Activated CD4-positive, alpha-beta T cell treated with anti-CD3 and anti-CD28 coated beads, Interleukin-2, amount 50 U/mL, for 16 hours (primary cell): ENCODE measurements at regions not wholly inside any gene's neighbourhood (a gene's known extent, or its start where the extent isn't known, plus 50 kb on each side); places are given as distances from the start of the nearest gene placed in this dataset.
"Not testable (repeated sequence)": the region's sequence is repeated elsewhere in the genome, so short reads cannot be mapped to it uniquely, and the experiment has no call there.

ENCODE experiments used
- DNase-seq: peaks from one replicate; pipeline ENCODE4 v3.0.0-alpha.2; 2020

DNA sequence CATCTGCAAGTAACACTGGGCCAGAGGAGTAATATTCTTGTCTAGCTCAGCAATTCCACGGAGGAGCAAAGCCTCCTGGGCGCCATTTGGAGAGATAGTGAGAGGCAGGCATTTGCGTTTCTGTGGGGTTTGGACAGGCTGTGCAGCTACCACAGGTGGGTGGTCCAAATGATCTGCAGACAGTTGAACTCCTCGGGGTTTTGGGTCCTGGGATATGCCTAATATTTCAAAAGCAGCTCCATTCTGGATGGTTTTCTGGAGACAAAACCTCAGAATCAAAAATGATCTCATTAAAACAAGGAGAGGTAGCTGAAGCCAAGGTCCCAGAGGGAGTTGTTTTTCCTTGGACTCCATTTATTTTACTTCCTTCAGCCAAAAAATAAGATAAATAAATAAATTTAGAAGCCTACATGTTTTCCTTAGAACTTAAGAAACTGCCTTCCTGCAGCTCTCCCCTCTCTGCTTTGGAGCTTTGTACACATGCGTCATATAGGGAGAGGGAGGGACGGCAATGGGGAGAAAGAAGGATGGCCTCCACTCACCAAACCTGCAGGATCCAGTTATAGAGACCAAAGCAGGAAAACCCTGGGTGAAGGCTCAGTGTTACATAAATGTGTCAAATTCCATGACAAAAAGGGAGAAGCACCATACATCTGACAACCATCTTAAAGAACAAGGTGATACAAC, 227.3 kb upstream of the DAAM1 start:
- no peak for DNase-seq

DNA sequence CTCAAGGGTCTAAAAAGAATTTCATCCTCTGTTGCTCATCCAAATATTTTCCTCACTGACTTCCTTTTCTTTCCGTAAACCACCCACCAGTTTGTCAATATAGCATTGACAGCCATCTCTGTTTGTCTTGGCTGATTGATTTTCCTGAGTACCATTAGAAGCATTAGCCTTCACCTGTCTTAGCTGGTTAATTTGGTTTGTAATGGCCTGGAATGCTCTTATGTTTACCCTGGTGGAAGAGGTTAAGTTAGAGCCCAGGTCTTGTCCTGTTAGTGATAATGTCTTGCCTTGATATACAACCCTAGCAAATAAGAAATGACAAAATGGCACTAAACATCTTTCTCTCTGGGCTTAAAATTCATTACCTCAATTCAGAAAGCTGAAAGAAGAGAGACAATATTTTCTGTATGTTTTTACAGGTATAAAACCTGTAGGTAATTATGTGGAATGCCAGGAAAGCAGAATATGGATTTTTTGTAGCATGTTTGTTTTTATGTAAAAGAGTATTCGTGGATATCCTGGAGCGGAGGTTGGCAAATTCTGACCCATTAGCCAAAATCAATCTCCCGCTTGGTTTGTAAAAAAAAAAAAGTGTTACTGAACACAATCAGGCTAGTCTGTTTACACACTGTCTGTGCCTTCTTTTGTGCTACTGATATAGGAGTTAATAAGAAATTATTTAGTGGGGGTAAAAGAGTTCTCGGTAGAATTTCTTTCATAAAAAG, 224.4 kb upstream of the DAAM1 start:
- DNase-seq, result no peak

DNA sequence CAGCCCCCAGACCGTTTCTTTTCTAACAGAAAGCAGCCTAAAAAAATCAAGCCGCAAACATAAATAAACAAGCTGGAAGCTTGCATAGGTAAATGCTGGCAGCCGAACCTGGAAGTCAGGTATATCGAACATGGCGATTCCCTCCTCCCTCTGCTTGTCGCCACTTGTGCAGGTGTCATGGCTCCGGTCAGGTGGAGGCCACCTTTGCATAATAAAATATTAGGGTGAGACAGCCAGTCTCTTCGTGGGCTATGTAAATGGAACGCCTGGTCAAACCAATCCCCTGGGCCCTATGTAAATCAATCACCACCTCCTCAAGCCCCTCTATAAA, 223.9 kb upstream of the DAAM1 start:
- no peak for DNase-seq

DNA sequence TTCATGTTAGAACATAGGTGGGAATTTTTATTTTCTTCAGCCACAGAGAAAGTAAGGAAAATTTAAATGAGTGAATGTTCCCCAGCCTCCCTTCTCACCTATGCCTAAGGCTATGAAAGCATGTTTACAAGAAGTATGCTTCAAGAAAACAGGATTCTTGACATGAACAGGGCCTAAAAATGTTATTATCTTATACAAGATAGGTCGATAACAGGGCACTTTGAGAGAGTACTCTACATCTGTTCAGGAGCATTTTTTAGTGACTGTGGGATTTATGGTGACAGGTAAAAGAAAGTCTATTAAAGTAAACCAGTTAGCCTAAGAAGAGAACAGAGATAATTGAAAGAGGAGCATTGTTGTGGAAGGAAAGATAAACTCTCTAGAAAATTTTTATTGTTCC, 222.9 kb upstream of the DAAM1 start:
- no peak for DNase-seq

DNA sequence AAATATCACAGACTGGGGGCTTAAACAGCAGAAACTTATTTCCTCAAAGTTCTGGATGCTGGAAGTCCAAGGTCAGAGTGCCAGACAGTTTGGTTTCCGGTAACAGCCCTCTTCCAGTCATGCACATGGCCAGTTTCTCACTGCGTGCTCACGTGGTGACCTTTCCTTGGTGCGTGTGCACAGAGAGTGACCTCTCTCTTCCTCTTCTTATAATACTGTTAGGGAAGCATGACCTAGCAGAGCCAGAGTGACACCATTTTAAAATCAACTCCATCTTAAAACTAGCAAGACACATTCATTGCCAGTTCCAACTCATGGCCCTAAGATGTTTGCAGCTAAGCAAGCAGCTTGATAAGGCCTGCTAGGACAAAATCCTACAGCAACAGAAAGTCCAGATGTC, 221.5 kb upstream of the DAAM1 start:
- no peak for DNase-seq

DNA sequence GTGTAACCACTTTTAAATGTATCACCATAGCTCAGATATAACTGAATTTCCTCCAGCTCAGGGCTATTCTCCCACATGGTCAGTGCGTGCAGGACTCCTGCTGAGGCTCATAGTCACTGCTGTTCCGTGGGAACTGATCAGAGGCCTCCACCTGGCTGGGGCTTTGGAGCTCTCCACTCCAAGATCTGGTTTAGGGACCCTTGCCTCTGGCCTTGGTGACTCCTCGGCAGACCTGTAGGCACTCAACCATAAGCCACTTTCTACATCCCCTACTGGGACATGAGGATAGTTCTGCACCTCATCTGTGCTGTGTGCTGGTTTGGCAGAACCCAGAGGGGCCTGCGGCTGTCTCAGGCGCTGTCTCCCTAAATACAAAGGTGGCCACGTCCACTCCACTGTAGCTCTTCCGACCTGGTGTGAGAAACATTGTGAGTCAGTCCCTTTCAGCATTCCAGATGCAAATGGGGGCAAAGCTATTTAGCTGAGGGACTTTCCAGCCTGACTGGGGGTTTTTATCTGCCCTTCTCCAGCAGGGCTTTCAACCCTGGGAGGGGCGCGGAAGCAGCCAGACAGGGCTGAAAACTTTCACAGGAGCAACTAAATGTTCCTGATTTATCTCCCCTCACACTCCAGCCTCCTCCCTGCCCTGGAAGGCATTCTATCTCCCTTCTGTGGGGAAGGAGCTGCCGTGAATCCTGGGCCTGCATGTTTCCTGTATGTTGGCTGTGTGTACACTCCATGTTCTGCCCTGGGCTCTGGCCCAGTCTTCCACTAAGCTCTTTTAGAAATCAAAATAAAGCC, 218.3 kb upstream of the DAAM1 start:
- DNase-seq, result no peak

DNA sequence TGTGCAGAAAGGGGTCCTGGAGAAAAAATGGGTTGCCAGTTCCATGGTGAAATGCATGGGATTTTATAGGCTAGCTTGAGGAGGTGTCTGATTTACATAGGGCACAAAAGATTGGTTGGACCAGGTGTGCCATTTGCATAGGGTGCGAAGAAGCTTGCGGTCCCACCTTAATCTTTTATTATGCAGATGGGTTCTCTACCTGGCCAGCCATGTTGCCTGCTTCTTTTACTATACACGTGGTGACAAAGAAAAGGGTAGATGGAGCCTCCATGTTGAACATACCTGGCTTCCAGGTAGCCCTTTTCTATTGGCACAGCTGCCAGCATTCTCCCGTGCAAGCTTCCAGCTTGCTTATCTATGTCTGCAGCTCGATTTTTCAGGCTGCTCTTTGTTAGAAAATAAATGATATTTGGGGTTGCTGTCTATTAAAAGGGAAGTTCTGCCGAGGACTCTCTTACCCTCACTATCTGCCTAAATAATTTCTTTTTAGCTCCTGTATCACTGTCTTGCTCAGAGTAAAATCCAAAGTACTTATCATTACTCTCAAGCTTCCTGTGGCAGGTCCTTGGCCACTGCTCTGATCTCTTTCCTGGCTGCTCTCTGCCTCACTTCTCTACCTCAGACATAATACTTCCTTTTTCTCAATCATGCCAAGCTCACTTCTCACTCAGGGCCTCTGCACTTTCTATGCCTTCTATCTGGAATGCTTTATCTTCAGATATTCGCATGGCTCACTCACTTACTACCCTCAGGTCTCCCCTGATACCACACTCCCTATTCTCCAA, 216.0 kb upstream of the DAAM1 start:
- no peak for DNase-seq

DNA sequence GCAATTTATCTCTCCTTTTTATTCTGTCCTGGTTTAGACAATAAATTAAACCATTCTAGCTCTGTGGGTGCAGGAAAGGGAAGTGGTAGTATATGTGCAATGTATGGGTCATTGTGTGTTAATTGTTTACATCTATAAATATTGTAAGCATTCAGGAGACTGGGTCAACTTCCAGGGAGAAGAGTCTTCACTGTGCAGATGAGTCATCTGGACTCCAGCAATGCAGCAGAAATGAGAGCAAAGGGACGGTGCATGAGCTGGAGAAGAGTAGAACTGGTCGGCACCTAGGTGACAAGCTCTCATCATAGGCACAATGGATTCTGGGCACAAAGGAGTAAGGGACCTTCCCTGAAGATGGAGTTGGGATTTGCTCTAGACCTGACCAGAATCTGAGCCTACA, 211.1 kb upstream of the DAAM1 start:
- DNase-seq, result no peak

DNA sequence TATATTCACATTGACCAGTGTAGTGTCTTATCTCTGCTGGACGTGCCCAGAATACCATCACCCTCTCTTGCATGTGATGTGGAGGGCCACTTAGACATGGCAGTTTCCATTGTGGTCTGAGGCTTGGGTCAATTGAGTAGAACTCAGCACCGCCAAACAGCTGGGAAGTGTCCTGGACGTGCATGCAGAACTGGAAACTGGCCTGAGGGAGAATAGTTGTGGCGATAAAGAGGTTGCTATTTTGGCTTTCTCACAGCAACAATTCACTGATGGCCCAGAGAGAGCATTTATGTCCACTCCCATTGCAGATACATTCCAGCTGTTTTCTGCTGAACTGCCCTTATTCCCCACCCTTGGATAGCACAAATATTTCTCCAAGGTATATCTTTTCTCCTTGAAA, 210.1 kb upstream of the DAAM1 start:
- no peak for DNase-seq

DNA sequence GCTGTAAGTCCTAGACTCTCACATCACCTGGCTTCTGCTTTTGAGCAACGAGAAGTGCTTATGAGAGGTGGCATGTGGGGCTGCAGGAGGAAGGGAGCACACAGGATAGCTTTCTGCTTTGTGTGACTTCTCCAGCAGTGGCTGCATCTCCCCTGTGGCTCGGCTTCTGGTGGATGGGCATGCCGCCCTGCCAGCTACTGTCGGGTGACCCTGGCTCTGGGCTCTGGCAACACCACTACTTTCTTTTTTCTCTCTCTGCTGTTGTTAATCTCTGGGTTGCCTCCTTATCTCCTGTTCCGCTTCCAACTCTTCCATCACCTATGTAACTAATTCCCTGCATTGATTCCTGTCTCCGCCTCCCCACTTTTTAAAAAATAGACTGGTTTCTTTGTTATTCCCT, 209.1 kb upstream of the DAAM1 start:
- DNase-seq, result no peak

DNA sequence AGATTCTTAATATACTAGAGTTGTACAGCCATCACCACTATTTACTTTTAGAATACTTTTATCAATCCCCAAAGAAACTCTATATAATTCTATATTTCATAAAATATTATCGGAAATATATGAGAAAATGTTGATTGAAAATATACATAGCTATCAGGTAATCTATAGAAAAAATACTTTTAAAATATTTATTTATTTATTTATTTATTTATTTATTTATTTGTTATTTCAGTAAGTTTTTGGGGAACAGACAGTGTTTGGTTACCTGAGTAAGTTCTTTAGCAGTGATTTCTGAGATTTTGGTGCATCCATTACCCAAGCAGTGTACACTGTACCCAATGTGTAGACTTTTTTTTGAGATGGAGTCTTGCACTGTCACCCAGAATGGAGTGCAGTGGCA, 206.6 kb upstream of the DAAM1 start:
- DNase-seq, result no peak

DNA sequence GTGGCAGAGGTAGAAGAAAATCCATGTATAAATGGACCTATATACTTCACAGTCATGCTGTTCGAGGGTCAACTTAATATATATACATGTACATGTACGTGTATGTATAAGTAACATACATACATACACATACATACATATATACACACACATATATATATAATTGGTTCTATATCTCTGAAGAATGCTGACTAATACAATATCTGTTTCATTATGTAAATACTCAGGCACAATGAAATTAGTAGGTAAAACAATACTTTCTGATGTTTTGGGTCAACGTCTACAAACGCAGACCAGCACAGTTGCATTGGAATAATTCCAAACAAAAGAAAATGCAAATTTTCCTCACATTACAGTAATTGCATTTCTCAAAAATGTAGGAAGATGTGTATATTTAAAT, 202.7 kb upstream of the DAAM1 start:
- no peak for DNase-seq

DNA sequence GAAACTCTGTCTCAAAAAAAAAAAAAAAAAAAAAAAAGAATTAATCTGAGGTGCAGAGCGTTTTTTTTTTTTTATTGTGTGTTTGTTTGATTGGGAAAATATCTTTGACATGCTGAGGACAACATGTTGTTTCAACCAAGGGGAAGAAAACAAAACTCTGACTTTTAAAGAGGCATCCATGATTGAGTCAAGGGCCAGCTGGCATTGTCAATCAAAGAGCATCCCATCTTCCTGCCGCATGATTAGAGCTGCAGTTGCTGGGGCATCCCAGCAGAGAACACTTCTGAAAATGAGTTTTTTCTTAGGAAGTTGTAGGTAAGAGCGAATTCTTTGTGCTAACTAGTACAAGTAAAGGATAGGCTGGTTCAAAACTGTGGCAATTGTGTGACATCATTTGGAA, 200.9 kb upstream of the DAAM1 start:
- DNase-seq, result no peak

DNA sequence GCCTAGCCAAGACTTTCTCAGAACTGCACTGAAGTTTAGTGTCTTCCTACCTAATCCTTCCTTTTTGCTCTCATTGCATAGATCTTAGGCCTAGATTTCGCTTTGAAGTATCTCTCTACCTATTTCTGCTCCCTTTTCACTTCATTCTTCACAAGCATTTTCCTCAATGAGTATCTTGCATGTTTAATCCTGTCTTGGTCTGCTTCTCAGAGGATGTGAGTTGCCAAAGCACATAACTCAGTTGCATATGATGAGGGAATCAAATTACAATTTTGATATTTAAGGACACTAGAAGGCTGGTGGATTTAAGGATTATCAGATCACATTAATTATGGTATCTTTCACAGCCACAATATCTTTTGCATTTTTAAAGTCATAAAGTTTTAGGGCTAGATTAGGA, 195.5 kb upstream of the DAAM1 start:
- no peak for DNase-seq

DNA sequence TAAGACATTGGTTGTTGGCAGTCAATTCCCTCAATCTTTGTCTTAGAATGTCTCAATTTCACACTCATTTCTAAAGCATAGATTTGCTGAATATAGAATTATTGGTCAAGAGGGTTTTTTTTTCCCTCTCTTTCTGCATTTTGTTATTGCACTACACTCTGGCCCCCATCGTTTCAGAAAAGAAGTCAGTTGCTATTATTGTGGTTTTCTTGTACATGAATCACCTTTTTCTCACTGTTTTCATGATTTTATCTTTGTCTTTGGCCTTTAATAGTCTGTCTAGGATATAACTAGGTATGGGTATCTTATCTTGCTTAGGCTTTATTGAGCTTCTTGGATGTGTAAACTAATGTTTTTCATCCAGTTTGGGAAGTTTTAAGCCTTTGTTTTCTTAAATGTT, 194.3 kb upstream of the DAAM1 start:
- DNase-seq, result peak; percentile 12

DNA sequence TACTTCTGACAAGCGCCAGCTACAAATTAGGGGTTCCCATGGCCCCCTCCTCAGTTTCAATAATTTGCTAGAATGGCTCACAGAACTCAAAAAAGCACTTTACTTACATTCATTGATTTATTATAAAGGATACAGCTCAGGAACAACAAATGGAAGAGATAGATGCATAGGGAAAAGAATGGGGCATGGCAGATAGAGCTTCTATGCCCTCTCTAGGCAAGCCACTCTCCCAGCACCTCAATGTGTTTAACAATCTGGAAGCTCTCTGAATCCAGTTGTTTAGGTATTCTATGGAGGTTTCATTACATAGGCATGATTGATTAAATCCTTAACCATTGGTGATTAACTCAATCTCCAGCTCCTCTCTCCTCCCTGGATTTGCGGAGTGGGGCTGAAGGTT, 184.5 kb upstream of the DAAM1 start:
- DNase-seq, result no peak

DNA sequence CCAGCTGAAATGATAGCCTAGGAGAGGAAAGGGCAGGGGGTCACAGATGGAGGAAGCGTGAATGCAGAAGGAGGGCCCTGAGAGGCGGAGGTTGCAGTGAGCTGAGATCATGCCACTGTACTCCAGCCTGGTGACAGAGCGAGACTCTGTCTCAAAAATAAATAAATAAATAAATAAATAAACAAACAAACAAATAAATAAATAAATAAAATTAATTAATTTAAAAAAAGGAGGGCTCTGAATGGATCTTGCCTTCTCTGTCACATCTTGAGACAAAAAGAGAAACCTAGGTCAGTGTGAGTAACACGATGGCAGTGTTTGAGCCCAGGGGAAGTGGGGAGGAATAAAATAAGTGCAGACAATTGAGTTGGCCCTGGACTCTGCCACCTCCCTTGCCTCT, 182.3 kb upstream of the DAAM1 start:
- DNase-seq, result not testable (repeated sequence)

DNA sequence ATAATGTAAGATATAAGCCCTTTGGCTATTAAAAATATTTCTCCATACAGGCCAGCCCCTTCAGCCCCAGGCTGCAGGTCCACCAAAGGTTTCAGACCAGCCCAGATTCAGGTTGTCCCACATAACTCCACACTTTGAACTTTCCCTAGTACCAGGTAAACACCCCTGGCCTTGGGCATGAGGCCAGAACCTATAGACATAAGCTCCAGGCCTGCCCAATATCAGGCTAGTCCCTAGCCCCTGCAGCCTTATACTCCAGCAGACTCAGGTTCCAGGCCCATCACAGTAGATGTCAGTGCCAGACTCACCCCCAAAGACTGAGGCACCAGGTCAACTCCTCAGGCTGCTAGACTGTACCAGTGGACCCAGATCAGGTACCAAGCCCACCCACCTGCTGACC, 178.5 kb upstream of the DAAM1 start:
- no peak for DNase-seq

DNA sequence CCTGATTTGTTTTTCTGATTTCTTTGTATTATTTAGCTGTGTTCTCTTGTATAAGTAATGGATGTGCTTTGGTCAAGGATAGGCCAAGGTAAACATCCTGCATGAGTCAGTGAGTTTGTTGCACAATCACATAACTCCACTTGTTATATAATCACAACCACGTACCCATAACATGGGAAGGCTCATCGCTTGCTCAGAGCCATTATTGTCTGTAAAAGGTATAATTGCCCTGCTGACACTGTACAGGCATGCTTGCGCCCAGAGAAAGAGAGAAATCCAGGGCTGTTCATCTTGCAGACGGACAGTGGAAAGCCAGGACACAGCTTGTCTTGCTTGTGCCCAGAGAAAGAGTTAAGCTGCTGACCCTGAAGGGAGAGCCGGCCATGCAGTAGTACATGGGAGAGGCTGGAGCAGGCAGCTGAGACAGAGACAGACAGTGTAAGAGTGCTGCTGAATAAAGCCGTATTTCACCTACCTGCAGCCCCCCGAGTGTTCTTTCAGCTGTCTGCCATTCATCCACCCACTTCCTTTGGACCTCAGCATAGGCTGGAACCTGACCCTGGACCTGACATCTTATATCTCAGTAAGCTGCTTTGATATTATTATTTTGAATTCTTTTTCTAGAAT, 174.7 kb upstream of the DAAM1 start:
- no peak for DNase-seq

DNA sequence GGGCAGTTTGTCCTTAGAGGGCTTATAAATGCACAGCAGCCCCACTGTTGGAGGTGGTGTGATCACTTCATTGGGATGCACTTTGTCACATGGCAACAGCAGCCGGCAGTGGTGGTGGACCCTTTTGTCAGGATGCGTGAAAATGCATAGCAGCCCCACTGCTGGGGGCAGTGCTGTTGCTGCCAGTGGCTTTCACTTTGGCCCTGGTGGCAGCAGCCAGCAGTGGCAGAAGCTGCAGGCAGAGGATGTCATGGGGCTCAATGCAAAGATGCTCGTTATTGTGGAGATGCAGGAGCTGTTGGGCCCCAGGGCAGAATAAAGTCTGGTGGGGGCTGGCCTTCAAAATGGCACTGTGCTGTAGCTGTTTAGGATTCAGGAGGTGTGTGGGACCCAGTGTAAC, 173.0 kb upstream of the DAAM1 start:
- DNase-seq, result no peak

DNA sequence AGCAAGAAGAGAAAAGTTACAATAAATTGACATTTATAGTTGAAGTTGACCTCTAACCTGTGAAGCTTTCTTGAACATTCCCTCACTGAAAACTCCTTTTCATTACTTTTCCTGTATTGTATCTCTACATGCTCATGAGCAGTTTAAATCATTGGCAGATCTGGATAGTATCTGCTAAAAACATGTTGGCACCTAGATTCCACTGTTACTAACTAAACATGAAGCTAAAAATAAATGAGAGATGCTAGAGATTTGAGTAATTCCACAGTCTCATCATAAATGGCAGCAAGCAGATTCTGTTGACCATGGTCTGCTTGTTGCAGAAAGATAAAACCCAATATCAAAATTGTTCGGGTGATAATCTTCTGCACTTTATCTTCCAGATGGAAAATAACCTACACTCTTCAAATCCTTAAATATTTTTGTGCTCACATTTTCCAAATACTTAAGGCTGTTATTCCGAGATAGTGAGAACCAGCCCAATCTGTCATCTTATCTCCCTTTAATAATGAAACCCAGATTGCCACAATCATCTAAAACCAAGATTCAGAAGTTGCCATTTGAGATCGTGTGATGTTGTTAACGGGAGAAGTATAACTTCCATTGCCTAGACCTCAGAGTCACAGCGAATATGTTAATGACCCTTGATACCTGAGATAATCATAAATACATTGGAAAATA, 171.0 kb upstream of the DAAM1 start:
- DNase-seq, result no peak

DNA sequence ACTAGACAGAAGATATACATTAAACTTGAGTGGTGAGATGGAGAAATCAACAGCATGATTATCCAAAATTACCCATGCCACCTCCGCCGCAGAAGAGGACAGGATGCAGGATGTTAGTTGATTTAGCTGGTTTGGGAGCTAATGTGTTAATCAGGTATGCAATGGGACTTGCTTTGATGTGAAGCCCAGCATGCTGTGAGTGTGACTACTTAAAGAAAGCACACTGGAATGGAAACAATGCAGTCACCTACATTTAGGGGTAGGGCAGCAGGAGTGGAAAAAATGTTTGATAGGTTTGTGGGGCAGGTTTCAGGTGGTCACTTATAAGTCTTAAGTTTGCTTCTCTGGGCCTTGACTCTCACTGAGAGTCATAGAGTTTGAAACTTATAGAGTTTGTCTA, 170.0 kb upstream of the DAAM1 start:
- no peak for DNase-seq
